ENCODE measurements at regions not wholly inside any gene's neighbourhood (a gene's known extent, or its start where the extent isn't known, plus 50 kb on each side); places are given as distances from the start of the nearest gene placed in this dataset.

- TF ChIP-seq ELF4 (IDR thresholded peaks at IDR 0.05), result no peak
- no peak for TF ChIP-seq SP1 (IDR thresholded peaks at IDR 0.05)
- TF ChIP-seq ZNF384 (IDR thresholded peaks at IDR 0.05), result no peak
- TF ChIP-seq SUZ12 (IDR thresholded peaks at IDR 0.05), result no peak
Observed at GRCh38 chr4:79764120-79764519, 308.9 kb downstream of the ANTXR2 start.

Data from HEK293T (cell line).